Hematopoietic multipotent progenitor cell (in vitro differentiated cells): ENCODE measurements at regions not wholly inside any gene's neighbourhood (a gene's known extent, or its start where the extent isn't known, plus 50 kb on each side); places are given as distances from the start of the nearest gene placed in this dataset.
"Not testable (repeated sequence)": the region's sequence is repeated elsewhere in the genome, so short reads cannot be mapped to it uniquely, and the experiment has no call there.

Source experiments
- DNase-seq, 3 donors: peaks; one replicate each; pipeline ENCODE4 v3.0.0-alpha.2; 2011 to 2015; ENCODE audit warnings: low read depth in 2 of 3, low spot score in 2 of 3

DNA sequence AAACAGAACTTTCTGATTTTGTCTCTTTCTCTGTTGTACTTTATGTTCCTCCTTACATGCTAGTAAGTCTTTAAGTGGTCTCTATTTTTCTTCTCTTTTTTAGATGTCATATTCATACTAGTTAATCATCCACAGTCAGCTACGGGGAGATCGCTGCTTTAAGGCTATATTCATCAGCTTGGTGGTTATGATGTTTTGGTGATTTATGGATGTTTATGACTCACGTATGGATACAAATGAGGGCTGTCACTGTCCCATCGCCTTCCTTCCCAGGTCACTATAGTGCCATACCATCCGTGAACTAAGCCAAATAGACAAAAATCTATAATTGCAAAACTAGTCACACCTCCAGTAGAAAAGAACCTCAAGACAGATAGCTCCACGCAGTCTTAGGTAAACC is 296.8 kb upstream of the AADAT start:
- DNase-seq: no peak

DNA sequence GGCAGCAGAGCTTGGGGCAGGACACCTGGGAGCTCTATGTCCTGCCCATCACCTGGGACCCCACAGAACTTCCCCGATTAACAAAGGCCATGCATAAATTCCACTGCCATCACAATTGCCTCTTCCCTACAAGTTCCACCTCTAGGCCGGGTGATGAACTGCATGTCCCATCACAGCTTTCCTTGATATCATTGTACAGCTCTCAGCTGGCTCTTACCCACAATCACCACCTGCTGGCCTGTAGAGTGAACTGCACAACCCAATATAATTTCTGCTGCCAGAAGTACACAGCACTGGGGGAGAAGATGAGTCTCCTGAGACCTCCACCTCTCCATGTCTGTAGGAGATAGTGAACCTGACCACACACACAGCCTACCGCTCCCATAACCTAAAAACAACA is 285.0 kb upstream of the AADAT start:
- peak in 2 of 3 donors; percentile 12 to 37 for DNase-seq

DNA sequence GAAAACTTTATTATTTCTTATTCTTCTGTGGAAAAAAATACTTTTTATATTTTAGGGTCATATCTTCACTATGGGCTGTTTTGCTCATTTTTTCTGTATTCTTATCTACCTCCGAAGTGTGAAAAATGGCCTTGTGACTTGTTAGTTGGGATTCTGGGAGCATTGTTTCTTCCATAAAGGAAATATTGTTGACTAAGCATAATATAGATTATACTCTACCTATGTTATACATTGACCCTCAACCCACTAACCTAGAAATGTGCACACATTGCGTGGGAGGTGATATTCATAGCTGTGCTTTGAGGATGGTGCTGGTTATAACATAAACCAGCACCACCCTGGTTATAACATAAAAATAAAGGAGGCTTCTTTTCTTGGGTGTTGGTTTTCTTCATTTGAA is 259.2 kb upstream of the AADAT start:
- no peak for DNase-seq

DNA sequence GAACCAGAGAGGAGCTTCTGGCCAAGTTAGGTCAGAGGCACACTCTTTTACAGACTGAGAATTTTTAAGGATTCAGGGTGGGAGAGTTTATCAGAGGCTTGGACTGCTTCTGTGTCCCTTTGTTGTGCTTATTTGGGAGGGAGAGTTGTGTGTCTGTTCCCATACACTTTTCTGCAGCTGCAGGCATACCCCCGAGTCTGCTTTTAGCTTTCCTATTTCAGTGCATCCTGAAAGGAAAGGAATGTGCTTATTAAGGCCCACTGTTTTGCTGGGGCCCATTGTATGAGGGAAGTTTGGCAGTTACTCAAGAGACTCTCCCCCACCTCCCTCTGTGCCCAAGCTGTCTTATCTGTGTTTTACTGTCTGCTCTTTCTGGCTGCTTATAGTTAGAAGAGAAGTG is 257.4 kb upstream of the AADAT start:
- not testable (repeated sequence) for DNase-seq

DNA sequence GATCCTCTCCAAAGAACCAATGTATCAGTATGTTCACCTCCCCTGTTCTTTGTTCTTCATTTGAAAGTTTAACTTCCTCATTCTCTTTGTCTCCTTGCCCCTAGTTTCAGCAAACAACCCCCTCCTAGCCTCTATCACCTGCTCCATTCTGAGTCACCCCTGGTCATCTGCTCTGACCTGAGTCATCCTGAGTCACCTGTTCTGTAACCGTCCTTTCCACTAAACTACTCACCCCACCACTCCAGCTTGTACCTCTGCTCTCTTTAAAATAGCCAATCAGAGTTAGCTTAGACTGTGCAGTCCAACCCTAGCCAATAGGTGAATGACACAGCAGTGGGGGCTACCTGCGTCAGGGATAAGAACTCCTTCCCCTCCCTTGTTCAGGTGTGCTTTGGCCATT is 249.8 kb upstream of the AADAT start:
- DNase-seq: no peak

DNA sequence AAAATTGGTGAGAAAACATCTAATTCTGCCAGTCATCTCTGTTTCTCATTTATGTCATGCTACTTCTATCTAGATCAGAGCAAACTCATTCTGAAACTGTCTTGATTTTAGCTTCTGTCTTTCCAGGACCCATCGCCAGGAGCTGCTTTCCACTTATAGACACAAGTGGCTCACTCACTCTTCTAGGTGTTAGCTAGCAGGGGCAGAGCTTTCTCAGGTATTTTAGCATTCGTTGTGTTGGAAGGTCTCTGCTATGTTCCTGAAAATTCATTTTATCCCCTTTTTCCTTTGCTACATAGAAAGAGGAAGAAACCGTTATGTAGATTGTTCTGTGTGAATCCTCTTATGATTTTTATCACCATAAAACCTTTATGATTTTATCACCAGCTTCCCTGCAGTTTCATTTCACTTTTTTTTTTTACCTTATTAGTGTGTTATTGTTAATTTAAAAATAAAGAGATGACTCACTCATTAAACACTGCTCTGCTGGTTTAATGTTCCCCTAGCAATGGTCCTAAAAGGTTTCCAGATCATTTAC is 246.6 kb upstream of the AADAT start:
- DNase-seq: no peak

DNA sequence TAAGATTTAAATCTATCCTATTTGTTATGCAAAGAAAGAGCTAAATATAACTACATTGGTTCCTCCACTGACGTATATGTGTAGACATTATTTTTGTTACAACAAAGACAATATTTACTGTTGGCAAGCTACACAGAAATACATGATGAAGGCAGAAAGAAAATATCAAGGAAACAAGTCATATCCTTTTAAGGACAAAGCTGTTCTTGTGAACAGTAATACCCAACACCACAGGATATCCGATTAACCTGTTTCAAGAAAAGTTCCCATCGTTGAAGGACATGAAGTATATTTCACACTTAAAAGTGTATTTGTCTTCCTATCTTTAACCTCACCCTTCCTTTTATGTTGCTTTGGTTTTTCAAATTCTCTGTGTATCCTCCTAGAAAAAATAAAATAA is 235.8 kb upstream of the AADAT start:
- DNase-seq: no peak

DNA sequence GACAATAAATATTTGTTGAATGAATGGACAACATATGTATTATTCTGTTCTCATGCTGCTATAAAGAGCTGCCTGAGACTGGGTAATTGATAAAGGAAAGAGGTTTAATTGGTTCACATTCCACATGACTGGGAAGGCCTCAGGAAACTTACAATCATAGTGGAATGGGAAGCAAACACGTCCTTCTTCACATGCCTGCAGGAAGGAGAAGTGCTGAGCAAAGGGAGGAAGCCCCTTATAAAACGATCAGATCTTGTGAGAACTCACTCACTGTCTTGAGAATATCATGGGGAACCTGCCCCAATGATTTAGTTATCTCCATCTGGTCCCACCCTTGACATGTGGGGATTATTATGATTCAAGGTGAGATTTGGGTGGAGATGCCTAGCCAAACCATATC is 233.9 kb upstream of the AADAT start:
- DNase-seq: no peak

DNA sequence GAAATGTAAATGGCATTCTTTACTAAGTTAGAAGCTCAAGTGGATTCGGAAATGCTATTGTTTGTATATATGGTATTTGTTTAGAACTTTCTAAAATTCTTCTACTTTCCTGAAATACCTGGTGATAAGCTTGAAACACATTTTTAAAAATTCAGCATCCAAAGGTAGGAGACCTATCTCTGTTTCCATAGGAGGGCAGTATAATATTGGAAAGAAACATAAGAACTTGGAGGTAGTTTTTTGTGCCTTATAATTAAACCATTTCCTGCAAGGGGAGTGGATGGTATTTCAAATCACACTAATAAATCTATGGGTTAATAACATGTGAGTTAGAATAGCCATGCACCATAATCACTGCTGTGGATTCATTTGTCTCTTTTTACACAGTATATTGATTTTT is 217.4 kb upstream of the AADAT start:
- no peak for DNase-seq

DNA sequence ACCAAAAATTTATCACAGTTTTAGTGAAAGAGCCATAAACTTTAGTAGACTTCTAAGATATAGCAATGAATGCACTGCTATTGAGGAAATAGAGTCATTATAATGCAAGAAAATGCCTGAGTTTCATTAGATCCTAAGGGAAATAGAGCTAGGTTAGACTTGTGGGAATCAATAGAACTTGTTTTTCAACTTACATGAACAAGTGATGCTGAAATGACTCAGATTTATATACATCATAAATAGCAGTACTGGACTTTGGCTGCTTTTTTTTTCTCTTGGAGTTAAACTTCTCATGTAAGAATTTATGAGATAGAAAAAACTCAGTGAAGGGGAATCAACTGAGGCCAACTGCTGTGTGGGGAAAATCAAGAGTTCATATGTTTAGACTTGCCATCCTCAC is 216.5 kb upstream of the AADAT start:
- DNase-seq: no peak

DNA sequence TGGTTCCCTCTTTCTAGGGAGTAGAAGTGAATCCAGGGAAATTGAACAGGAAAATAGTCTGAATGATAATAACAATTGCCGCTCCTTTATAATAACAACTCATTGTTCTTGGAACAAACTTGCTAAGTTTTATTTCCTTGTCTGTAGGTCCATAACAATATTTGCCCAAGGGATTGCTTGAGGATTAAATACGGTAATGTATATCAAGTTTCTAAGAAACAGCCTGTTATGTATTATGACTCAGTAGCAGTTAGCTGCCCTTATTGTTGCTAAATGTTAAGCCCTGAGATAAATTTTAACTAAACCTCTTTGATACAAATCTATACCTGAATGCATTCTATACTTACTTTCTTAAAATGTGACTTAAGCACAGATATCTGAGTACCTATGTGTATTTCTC is 215.9 kb upstream of the AADAT start:
- DNase-seq: no peak

DNA sequence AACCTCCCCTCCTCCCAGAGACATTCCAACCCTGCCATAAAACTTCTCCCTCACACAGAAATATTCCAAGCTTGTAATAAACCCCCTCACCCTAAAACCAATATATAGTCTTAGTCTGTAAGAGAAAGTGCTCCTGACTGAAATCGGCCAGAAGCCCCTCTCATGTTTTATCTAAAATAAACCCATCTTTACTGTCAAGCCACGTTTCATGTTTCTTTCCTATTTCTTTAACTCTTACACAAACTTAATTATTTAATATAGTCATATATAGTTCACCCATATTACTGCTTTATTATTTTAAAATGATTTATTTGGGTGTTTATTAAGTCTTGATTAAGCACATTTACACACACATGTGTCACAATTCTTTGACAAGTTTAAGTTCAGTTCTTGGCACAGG is 191.3 kb upstream of the AADAT start:
- no peak for DNase-seq

DNA sequence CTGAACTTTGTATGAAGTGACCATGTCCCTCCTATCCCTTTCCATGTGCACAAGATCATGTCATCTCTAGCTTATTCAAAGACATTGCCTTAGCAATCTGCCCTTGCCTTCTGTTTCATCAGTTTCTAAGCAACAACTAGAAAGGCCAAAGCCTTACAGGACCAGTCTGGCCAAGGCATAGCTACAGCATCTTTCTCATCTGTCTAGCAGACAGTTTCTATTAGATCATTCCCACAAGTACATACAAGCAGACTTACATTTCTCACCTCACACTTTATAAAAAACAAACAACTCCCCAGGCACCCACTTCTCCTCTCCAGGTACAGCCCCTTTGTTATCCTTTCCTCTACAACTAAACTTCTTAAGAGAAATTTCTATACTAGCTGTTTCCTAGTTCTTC is 188.7 kb upstream of the AADAT start:
- DNase-seq: no peak

DNA sequence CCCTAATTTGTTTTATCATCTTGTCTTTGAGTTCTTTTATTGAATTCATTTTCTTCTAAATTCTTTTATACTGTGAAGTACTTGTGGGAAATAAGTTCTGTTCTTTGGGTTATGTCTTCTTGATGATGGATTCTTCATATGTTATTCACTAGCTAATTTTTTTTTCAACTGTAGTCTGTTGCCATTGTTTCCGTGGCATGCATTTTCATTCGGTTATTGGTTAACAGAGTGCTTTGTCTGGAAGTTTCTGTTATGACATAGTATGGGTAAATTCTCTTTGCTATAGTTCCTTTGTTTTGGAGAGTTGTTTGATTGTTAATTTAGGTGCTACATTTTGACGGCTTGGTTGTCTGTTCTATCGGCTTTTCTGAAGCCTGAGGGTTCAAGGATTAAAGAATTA is 184.9 kb upstream of the AADAT start:
- no peak for DNase-seq

DNA sequence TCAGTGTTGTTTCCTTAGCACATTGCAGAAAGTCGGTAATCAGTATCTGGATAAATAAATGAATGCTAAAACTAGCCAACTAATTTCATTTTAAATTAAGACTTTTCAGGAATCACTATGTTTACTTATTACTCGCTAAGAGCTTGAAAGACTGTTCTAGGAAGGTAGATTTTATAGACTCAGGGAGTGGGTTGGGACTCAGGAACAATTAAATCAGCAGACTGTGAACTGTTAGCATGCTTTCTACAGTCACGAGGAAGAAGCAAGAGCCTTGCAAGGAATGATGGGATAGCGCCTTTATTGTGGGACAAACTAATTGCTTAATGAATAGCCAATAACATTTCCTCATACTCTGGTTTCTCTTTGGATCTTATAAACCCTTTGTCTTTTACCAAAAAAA is 183.2 kb upstream of the AADAT start:
- no peak for DNase-seq

DNA sequence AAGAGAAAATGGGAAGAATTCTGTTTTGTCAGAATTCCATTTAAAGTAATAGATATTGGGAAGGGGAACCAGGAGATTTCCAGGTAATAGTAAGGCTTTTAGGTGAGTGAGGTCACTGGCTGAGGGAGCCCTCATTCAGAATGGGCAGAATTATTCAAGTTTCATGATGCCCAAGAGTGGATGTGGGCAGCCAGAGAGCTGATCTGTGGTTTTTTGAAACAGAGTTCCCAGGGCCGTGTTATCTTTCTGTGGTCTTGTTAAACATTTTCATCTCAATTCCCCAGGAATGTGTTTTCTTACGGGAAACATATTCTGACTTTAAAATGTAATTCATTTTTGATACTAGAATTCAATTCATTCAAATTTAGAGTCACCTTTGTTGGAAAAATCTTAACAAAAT is 182.0 kb upstream of the AADAT start:
- no peak for DNase-seq

DNA sequence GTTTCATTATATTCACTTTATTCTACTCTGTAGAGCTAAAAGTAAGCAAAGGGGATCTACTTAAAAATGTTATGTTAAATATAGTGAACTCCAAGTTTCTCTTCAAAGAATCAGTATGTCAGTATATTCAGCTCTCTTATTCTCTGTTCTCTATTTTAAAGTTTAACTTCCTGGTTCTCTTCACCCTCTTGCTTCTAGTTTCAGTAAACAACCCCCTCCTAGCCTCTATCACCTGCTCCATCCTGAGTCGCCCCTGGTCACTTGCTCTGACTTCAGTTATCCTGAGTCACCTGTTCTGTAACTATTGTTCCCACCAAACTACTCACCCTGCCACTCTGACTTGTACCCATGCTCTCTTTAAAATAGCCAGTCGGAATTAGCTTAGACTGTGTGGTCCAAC is 180.9 kb upstream of the AADAT start:
- no peak for DNase-seq

DNA sequence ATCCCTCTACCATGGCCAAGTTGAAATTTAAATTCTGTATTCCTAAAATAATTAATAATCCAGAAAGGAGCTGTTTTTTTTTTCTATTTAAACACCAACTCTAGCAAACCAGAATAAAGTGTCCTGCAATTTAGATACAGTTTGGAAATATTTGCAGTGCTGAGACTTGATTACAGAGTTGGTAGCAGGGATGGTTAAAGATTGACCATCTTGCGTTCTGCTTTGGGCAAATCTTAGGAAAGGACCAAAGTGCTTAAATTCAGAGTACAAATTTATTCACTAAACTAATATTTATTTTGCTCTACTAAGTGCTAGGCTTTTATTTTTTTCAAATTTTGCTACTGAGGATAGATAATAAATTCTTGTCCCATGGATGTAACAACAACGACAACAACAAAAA is 180.2 kb upstream of the AADAT start:
- no peak for DNase-seq

DNA sequence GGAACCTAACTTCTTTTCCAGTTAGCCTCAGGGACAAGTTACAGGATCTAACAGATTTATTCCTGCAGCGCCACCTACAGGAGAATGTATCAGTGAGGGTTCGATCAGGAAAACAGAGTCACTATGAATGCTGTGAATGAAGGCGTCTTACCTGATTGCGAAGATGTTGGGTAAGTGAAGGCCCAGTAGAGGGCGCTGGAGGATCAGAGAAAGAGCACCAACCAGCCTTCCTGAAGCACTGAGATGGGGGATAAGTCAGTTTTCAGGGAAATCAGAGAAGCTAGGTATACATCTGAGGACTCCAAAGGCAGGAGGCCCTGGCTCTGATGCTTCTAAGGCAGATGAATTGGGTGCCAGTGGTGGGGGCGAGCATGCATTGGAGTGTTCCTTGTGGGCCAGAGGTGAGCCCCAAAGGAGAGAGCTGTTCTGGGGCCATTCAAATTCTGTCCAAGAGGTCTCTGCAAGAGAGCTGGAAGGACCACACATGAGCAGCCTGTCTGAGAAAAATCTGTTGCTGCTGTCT is 169.9 kb upstream of the AADAT start:
- peak in 2 of 3 donors; percentile 76 to 90 for DNase-seq

DNA sequence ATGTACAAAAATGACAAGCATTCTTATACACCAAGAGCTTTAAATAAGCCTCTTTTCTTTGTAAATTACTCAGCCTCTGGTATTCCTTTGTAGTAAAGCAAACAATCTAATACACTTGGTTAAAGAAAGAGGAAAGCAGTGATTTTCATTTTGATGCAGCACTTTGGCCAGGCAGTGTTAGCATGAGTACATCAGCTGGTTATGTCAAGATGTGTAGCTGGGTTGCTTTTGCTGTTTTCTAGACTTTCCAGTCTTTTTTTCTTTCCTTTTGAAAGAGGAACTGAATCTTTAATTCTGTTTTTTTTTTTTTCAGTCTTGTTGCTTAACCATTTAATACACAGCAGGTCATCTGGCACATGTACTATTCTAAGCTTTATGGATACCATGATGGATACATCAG is 167.1 kb upstream of the AADAT start:
- no peak for DNase-seq

DNA sequence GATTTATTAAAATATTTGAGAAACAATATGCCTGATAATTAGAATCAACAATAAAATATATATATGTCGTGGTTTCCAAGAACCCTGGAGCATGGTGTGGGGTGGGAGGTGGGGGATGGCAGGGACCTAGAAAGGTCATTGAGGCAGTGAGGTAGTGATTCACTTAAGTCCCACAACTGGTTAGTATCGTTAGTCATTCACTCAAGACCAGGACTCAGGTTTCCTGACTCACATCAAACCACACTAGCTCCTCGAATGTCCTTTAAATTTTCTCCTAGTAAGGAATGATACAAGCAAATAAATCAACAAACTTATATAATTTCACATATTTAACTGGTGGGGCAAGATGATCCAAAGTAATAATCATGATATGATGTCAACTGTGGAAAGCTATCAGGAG is 158.8 kb upstream of the AADAT start:
- DNase-seq: no peak

DNA sequence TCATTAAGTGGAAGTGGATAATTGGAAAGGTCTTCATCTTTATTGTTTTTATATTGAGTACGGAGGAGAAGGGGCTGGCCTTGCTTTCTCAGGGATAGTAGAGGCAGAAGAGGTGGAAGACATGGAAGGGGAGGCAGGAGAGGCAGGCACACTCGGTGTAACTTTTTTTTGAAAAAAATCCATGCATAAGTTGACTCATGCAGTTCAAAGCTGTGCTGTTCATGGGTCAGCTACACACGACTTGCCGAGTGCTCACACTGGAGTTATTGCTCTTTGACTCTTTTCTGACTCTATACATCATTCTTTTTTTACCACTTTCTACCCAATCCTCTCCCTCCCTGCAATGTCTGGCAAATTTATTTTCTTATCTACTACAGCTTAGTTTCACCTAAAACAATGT is 158.3 kb upstream of the AADAT start:
- no peak for DNase-seq

DNA sequence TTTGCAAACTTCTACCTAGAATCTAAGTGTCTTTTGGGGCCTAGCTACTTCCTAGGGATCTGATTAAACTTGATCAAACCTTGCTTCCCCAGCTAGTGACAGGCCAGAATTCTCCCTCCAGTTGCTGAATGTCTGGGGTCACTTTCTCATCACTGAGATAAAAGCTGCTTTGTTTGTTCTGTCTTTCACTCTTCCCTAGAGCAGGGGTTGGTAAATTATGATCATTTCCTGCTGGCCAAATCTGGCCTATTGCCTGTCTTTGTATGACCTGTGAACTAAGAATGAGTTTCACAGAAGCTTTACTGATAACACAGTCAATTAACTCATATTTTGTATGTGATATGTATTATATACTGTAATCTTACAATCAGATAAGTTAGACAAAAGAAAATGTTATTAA is 157.8 kb upstream of the AADAT start:
- DNase-seq: no peak
